MCF 10A (cell line): ENCODE measurements at regions not wholly inside any gene's neighbourhood (a gene's known extent, or its start where the extent isn't known, plus 50 kb on each side); places are given as distances from the start of the nearest gene placed in this dataset.
"Not testable (repeated sequence)": the region's sequence is repeated elsewhere in the genome, so short reads cannot be mapped to it uniquely, and the experiment has no call there.

Source experiments
- BruUV-seq: library from RNA; stranded (reverse); fragments of 400-500 nt; replicated peaks from 2 replicates; lab custom pipeline; 2021; lab: Mats Ljungman, UMichigan
- CTCF ChIA-PET: fragments of 300-600 bp; sonication (Branson Sonifier 250); formaldehyde crosslinking; extraction: SDS; loops from one replicate; lab custom pipeline; 2021; ENCODE audit warnings: antibody characterized with exemption, inconsistent platforms; lab: Yijun Ruan, JAX
- POLR2A ChIA-PET: fragments of 300-600, 350-650 bp; sonication (Branson Sonifier 250); formaldehyde crosslinking; extraction: SDS; loops from one replicate; lab custom pipeline; 2020; ENCODE audit warnings: antibody characterized with exemption, inconsistent platforms; lab: Yijun Ruan, JAX
- DNase-seq: peaks from one replicate; pipeline ENCODE4 v3.0.0-alpha.2; 2018; ENCODE audit not compliant: unreplicated experiment
- H3K27ac Mint-ChIP-seq: one replicate; pipeline ENCODE4 v1.8.0; 2022; ENCODE audit warnings: mild to moderate bottlenecking, low read depth, mixed read lengths; ENCODE audit not compliant: unreplicated experiment
- H3K27me3 Mint-ChIP-seq: one replicate; pipeline ENCODE4 v1.8.0; 2022; ENCODE audit warnings: mixed read lengths; ENCODE audit not compliant: insufficient read depth, unreplicated experiment
- H3K36me3 Mint-ChIP-seq: one replicate; pipeline ENCODE4 v1.8.0; 2022; ENCODE audit warnings: mild to moderate bottlenecking, moderate library complexity, mixed read lengths; ENCODE audit not compliant: insufficient read depth, unreplicated experiment
- H3K4me1 Mint-ChIP-seq: one replicate; pipeline ENCODE4 v1.8.0; 2022; ENCODE audit warnings: mixed read lengths; ENCODE audit not compliant: insufficient read depth, unreplicated experiment
- H3K4me3 Mint-ChIP-seq: one replicate; pipeline ENCODE4 v1.8.0; 2022; ENCODE audit warnings: mild to moderate bottlenecking, moderate library complexity, mixed read lengths; ENCODE audit not compliant: unreplicated experiment
- H3K9me3 Mint-ChIP-seq: one replicate; pipeline ENCODE4 v1.8.0; 2022; ENCODE audit warnings: mixed read lengths; ENCODE audit not compliant: unreplicated experiment
- intact Hi-C: fragments of 100-400 bp; cut with micrococcal nuclease; formaldehyde crosslinking; loops from 2 replicates; pipeline ENCODE4 v1.14.1; 2022
- TF ChIP-seq, protein P1 (sequence below): fragments of 200-600 bp; IDR thresholded peaks from one replicate; pipeline ENCODE4 v1.8.0; 2022; ENCODE audit warnings: antibody characterized with exemption, mild to moderate bottlenecking; ENCODE audit not compliant: unreplicated experiment

DNA sequence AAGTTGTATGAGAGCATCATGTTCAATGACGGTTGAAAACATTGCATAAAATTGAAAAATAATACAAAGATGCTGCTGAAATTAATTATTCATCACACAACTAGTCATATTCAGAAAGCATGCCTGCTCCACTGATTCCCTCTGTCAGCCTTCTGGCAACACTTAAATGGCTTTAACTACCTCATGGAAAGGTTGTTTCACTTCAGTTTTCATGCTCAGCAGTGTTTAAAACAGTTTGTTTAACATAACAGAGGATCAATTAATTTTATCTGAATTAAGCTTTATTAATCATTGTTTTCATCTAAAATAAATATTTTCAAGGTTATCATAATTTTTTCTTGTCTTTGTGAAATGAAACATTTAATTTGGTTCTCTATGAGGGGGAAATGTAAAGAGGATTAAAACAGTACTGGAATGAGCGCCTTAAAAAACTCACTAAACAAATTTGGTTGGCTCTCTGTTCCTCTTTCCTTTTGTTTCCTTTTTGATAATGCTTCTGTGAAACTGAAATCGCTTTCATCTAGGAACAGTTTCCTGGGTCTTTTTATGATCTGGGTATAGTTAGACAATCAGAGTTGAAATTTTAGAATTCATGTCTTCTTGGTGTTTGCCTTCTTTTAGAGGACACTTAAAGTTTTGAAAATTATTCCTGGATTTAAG, 427.4 kb downstream of the SH2D4B start:
- ChIA-PET POLR2A (no interaction called here), CTCF (no interaction called here)

DNA sequence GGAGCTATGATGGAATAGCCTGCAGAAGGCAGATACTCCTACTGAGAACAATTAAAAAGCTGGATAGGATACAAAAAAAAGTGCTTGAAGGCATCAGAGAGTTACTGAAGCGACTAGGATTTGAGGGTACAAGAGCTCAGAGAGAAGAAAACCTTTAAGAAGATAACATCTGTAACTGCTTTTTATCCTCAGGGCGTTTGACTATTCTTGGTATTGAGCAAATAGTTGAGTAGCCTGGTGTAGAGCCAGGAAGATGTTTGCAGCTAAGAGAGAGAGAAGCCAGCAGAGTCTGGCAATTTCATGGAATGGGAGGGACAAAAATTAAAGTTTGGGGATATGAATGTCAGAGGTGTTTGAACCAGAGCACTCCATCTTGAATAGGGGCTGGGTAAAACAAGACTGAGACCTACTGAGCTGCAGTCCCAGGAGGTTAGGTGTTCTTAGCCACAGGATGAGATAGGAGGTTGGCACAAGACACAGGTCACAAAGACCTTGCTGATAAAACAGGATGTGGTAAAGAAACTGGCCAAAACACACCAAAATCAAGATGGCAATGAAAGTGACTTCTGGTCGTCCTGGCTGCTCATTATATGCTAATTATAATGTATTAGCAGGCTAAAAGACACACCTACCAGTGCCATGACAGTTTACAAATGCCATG, 428.8 kb downstream of the SH2D4B start:
- Mint-ChIP-seq H3K9me3 (no peaks in the 10 kb centered on the region), H3K27me3 (peaks cover 47% of the 10 kb centered on the region), H3K4me3 (no peak overlapping the region), H3K4me1 (no peaks in the 10 kb centered on the region), H3K36me3 (no peaks in the 10 kb centered on the region), H3K27ac (no peak overlapping the region)
- intact Hi-C loops = no loop called here
- POLR2A ChIA-PET = interaction anchor here (0.6 kb wide), 1 partner anchor 990 kb away, joined by 3 read pairs; no protein-coding TSS in a partner anchor
- DNase-seq = peak; percentile 2
- CTCF ChIA-PET = interaction anchor here (1.0 kb wide), 1 partner anchor 52 kb away, joined by 4 read pairs; no protein-coding TSS in a partner anchor
- no TSS peak for BruUV-seq
- TF ChIP-seq, protein P1, sequence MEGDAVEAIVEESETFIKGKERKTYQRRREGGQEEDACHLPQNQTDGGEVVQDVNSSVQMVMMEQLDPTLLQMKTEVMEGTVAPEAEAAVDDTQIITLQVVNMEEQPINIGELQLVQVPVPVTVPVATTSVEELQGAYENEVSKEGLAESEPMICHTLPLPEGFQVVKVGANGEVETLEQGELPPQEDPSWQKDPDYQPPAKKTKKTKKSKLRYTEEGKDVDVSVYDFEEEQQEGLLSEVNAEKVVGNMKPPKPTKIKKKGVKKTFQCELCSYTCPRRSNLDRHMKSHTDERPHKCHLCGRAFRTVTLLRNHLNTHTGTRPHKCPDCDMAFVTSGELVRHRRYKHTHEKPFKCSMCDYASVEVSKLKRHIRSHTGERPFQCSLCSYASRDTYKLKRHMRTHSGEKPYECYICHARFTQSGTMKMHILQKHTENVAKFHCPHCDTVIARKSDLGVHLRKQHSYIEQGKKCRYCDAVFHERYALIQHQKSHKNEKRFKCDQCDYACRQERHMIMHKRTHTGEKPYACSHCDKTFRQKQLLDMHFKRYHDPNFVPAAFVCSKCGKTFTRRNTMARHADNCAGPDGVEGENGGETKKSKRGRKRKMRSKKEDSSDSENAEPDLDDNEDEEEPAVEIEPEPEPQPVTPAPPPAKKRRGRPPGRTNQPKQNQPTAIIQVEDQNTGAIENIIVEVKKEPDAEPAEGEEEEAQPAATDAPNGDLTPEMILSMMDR = no peak

More for the DNA sequence above, 427.4 kb downstream of the SH2D4B start:
- no peaks in the 10 kb centered on the region for H3K9me3 Mint-ChIP-seq
- intact Hi-C loops = no loop called here
- H3K4me3 Mint-ChIP-seq = no peak overlapping the region
- no peak overlapping the region for H3K27ac Mint-ChIP-seq
- H3K36me3 Mint-ChIP-seq = no peaks in the 10 kb centered on the region
- no TSS peak for BruUV-seq
- TF ChIP-seq, protein P1 = no peak
- no peaks in the 10 kb centered on the region for H3K4me1 Mint-ChIP-seq
- peaks cover 61% of the 10 kb centered on the region for H3K27me3 Mint-ChIP-seq
- DNase-seq = no peak

DNA sequence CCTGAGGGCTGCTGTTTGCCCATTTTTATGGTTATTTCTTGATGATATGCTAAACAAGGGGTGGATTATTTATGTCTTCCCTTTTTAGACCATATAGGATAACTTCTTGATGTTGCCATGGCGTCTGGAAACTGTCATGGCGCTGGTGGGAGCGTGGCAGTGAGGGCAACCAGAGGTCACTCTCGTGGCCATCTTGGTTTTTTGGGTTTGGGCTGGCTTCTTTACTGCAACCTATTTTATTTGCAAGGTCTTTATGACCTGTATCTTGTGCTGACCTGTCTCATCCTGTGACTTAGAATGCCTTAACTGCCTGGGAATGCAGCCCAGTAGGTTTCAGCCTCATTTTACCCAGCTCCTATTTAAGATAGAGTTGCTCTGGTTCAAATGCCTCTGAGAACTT, 429.7 kb downstream of the SH2D4B start:
- H3K36me3 Mint-ChIP-seq, intact Hi-C loops, DNase-seq, BruUV-seq, H3K27ac Mint-ChIP-seq, H3K9me3 Mint-ChIP-seq, H3K4me3 Mint-ChIP-seq, H3K4me1 Mint-ChIP-seq, POLR2A ChIA-PET: not testable (repeated sequence)
- CTCF ChIA-PET = interaction anchor here (0.5 kb wide), 1 partner anchor 74 kb away, joined by 4 read pairs; no protein-coding TSS in a partner anchor
- H3K27me3 Mint-ChIP-seq = peaks cover 43% of the 10 kb centered on the region

DNA sequence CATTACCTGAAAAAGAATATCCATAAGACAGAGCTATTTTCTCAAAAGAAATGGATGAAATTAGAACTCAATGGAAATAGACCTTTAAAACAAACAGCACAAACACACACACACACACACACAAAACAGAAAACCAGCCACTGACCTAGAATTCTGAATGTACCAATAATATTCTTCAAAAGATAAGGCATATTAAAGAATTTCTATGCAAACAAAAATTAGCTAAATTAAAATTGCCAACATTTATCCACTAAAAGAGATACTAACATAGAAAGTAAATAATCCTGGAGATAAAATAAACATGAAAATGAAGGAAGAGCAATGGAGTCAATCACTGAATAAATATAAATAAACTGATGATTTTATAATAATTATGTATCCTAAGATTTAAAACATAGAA, 431.2 kb downstream of the SH2D4B start:
- no peak overlapping the region for H3K4me3 Mint-ChIP-seq
- no TSS peak for BruUV-seq
- no peaks in the 10 kb centered on the region for H3K9me3 Mint-ChIP-seq
- DNase-seq = no peak
- CTCF ChIA-PET = interaction anchor here (0.7 to 1.0 kb wide), 3 partner anchors 23 to 51 kb away, joined by 3 to 6 read pairs (median 3); no protein-coding TSS in a partner anchor
- H3K36me3 Mint-ChIP-seq = no peaks in the 10 kb centered on the region
- H3K27me3 Mint-ChIP-seq = peaks cover 42% of the 10 kb centered on the region
- POLR2A ChIA-PET = no interaction called here
- intact Hi-C loops = no loop called here
- no peak overlapping the region for H3K27ac Mint-ChIP-seq
- TF ChIP-seq, protein P1 = no peak
- no peaks in the 10 kb centered on the region for H3K4me1 Mint-ChIP-seq
